Psoas muscle (tissue), 7 donors: ENCODE measurements at regions not wholly inside any gene's neighbourhood (a gene's known extent, or its start where the extent isn't known, plus 50 kb on each side); places are given as distances from the start of the nearest gene placed in this dataset.

Experiments
- ATAC-seq, 4 donors: fragments of 200-7000 bp; cut with Tn5 transposase; one replicate each; pipeline ENCODE4 v1.9.1; 2020; ENCODE audit warnings: moderate library complexity in 3 of 4, mild to moderate bottlenecking in 2 of 4
- DNase-seq, 2 donors: peaks; one replicate each; pipeline ENCODE4 v3.0.0-alpha.2; 2020
- H3K27ac ChIP-seq: fragments of 200-600 bp; one replicate; pipeline ENCODE4 v1.8.0; 2022
- H3K27me3 ChIP-seq, 3 donors: fragments of 200-600 bp in 1 of 3; one replicate each; pipeline versions ENCODE4 v1.6.1 to v1.8.0; 2013 to 2022; ENCODE audit warnings: low read length in 2 of 3, mild to moderate bottlenecking in 2 of 3, moderate library complexity in 1 of 3; ENCODE audit not compliant: insufficient read depth in 3 of 3
- H3K36me3 ChIP-seq, 2 donors: fragments of 200-600 bp in 1 of 2; one replicate each; pipeline versions ENCODE4 v1.6.1 to v1.8.0; 2013 to 2022; ENCODE audit warnings: low read depth in 1 of 2, mild to moderate bottlenecking in 1 of 2, moderate library complexity in 1 of 2; ENCODE audit not compliant: insufficient read depth in 1 of 2
- H3K4me1 ChIP-seq: fragments of 200-600 bp; one replicate; pipeline ENCODE4 v1.8.0; 2022
- H3K4me3 ChIP-seq: fragments of 200-600 bp; one replicate; pipeline ENCODE4 v1.8.0; 2022; ENCODE audit warnings: mild to moderate bottlenecking
- H3K9me3 ChIP-seq: fragments of 200-600 bp; one replicate; pipeline ENCODE4 v1.8.0; 2022
- WGBS, 3 donors: extraction: QIAGEN DNeasy Blood & Tissue Kit; methylation state at CpG; one replicate each; pipeline versions ENCODE4 v1.1.6 to v1.1.7; 2013; 5-methylcytosine and 5-hydroxymethylcytosine counted together
- intact Hi-C, 2 donors: fragments of 100-400 bp; cut with DNase I; formaldehyde crosslinking; loops; one replicate each; pipeline versions ENCODE4 v1.11.0 to v1.14.2; 2022
- TF ChIP-seq, protein P1 (sequence below): fragments of 200-600 bp; IDR thresholded peaks from one replicate; pipeline ENCODE4 v1.8.0; 2022; ENCODE audit warnings: antibody characterized with exemption
- donor health status: healthy with polysubstance abuse.
- donor health status: DM: no; HTN: no; CAD: no; lungs with moderate emphysema.
- donor health status: Bipolar disorder and iron deficiency.
- donor health status: healthy.
- donor health status: DM: yes; HTN: yes; CAD: no.
- donor health status: DM: no; HTN: no; CAD: no.
- donor health status: DM: yes; HTN: yes; CAD: no.

- H3K4me1 ChIP-seq = peaks cover 4% of the 10 kb centered on the region
- peaks cover 0 to 2% (median 0%) of the 10 kb centered on the region in 3 donors for H3K27me3 ChIP-seq
- intact Hi-C loops = loop anchor here in 1 of 2 donors (10.0 kb wide), 1 partner anchor 66 kb away; no protein-coding TSS in a partner anchor
- H3K27ac ChIP-seq = no peak overlapping the region
- no peak overlapping the region for H3K4me3 ChIP-seq
- no peak for DNase-seq
- TF ChIP-seq, protein P1, sequence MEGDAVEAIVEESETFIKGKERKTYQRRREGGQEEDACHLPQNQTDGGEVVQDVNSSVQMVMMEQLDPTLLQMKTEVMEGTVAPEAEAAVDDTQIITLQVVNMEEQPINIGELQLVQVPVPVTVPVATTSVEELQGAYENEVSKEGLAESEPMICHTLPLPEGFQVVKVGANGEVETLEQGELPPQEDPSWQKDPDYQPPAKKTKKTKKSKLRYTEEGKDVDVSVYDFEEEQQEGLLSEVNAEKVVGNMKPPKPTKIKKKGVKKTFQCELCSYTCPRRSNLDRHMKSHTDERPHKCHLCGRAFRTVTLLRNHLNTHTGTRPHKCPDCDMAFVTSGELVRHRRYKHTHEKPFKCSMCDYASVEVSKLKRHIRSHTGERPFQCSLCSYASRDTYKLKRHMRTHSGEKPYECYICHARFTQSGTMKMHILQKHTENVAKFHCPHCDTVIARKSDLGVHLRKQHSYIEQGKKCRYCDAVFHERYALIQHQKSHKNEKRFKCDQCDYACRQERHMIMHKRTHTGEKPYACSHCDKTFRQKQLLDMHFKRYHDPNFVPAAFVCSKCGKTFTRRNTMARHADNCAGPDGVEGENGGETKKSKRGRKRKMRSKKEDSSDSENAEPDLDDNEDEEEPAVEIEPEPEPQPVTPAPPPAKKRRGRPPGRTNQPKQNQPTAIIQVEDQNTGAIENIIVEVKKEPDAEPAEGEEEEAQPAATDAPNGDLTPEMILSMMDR = no peak
- ATAC-seq = no peak
- no peaks in the 10 kb centered on the region for H3K9me3 ChIP-seq
- no peaks in the 10 kb centered on the region for H3K36me3 ChIP-seq
- 93 to 95% (median 94%) methylated on average over 4 of the region's 4 CpGs for WGBS, 3 donors
Measured at GRCh38 chr6:3938715-3939367, 89.7 kb downstream of the FAM50B start.

DNA sequence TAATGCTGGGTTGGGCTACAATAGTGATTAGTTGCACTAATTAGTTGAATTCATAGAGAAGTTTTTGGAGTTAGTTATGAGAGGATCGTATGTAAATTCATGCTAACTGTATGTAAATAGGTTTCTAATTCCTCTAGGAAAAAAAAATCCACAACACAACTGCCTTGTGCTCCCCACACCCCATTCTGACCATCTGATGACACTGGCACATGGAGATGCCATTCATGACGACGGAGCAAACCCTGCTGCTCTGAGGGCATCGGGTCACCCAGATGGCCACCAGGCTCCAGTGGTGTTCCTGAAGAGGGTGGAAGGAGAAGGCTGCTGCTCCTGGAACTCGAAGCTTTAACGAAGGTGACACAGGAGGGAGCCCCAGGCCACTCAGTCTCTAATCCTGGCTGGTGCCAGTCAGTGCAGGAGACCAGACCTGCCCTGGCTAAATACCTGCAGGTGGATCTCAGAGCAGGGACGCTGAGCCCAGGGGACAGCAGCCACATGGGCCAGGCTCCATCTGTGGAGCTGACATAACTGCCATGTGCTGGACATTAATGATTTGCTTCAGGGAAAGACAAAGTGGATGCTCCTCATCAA is 90.3 kb downstream of the FAM50B start:
- Histone ChIP-seq H3K36me3 (no peaks in the 10 kb centered on the region), H3K27me3 (peaks cover 0 to 2% (median 0%) of the 10 kb centered on the region in 3 donors), H3K27ac (no peak overlapping the region), H3K4me1 (peaks cover 4% of the 10 kb centered on the region), H3K9me3 (no peaks in the 10 kb centered on the region), H3K4me3 (no peak overlapping the region)
- TF ChIP-seq, protein P1 = no peak
- WGBS, 3 donors = 76 to 82% (median 81%) methylated on average over 7 of the region's 7 CpGs
- intact Hi-C loops = loop anchor here in 1 of 2 donors (10.0 kb wide), 1 partner anchor 65 kb away; no protein-coding TSS in a partner anchor
- ATAC-seq = no peak
- DNase-seq = no peak

GRCh38 chr6:3939964-3940363 is 90.8 kb downstream of the FAM50B start:
- Histone ChIP-seq H3K9me3 (no peaks in the 10 kb centered on the region), H3K27ac (no peak overlapping the region), H3K36me3 (no peaks in the 10 kb centered on the region), H3K27me3 (peaks cover 0 to 2% (median 0%) of the 10 kb centered on the region in 3 donors), H3K4me3 (no peak overlapping the region), H3K4me1 (peaks cover 4% of the 10 kb centered on the region)
- TF ChIP-seq, protein P1 = no peak
- 80 to 82% (median 81%) methylated on average over 9 of the region's 9 CpGs for WGBS, 3 donors
- ATAC-seq = no peak
- no peak for DNase-seq
- intact Hi-C loops = loop anchor here in 1 of 2 donors (10.0 kb wide), 1 partner anchor 65 kb away; no protein-coding TSS in a partner anchor

DNA sequence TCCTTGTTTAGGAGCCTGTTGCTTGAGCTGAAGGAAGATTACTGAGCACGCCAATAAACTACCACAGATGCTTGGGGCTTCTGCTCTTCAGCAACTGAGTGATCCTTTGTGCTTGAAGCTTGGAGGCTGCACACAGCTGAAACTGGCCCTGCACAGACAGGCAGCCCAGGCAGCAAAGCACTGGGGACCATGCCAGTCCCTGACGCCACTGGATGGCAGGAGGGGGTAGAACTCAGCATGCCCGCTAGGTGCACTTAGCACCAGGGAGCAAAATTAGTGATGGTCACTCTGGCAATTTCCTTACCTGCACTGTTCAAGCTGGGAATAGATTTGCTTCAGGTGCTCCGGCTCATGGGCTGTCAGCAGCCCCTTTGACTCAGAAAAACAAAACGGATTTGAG is 91.5 kb downstream of the FAM50B start:
- intact Hi-C loops = no loop called here
- Histone ChIP-seq H3K27me3 (peaks cover 0 to 2% (median 0%) of the 10 kb centered on the region in 3 donors), H3K9me3 (no peaks in the 10 kb centered on the region), H3K4me1 (peaks cover 4% of the 10 kb centered on the region), H3K4me3 (no peak overlapping the region), H3K36me3 (no peaks in the 10 kb centered on the region), H3K27ac (no peak overlapping the region)
- ATAC-seq (no peak), DNase-seq (no peak)
- 83 to 91% (median 85%) methylated on average over 5 of the region's 5 CpGs for WGBS, 3 donors
- TF ChIP-seq, protein P1 = no peak
